Right ventricle myocardium inferior (tissue), 1 donor: ENCODE measurements at regions not wholly inside any gene's neighbourhood (a gene's known extent, or its start where the extent isn't known, plus 50 kb on each side); places are given as distances from the start of the nearest gene placed in this dataset.

ENCODE experiments used
- ATAC-seq: fragments of 200-7000 bp; cut with Tn5 transposase; one replicate; pipeline ENCODE4 v1.9.1; 2020; ENCODE audit warnings: mild to moderate bottlenecking, moderate library complexity
- DNase-seq: peaks from one replicate; pipeline ENCODE4 v3.0.0; 2021; ENCODE audit errors: missing footprints
- intact Hi-C: fragments of 100-400 bp; cut with DNase I; formaldehyde crosslinking; loops from one replicate; pipeline ENCODE4 v1.11.0; 2022
- donor health status: DM: no; HTN: yes; CAD: no; lungs with severe emphysema.

DNA sequence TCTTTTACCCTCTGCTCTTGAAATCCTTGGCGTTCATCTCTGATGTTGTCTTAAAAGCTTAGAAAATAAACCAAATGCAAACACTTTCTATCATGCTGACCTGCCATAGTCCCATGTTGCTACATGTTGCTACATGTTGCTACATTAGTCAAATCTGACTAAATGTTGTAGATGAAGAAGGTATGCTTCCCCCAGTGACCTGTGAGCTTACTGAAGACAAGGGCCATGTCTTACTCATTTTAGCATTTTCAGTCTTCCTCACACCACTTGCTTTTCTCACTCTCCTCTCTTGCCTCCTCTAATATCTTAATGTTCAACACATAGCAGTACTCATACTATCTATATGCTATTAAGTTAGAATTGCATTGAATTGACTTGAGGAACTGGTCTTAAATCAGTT is 346.4 kb upstream of the MTNR1B start:
- DNase-seq (no peak), ATAC-seq (no peak)
- intact Hi-C loops = no loop called here

DNA sequence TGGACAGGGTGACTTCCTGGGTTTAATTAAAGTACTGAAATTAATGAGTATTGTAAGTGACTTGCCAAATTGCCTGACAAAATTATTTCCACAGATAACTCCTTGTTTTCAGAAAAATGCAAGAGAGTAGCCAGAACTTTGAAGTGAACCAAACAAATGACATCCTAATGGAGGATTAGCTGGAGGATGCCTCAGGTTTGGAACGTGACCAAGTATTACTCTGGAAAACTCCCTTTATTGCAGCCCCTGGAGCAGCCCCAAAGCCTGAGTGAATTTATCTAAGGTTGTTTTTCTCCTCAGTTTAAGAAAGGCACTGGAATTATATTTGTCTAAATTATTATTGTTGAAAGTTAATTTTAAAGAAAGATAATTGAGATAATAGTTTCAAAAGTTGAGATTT is 343.6 kb upstream of the MTNR1B start:
- no peak for DNase-seq
- intact Hi-C loops = no loop called here
- no peak for ATAC-seq

DNA sequence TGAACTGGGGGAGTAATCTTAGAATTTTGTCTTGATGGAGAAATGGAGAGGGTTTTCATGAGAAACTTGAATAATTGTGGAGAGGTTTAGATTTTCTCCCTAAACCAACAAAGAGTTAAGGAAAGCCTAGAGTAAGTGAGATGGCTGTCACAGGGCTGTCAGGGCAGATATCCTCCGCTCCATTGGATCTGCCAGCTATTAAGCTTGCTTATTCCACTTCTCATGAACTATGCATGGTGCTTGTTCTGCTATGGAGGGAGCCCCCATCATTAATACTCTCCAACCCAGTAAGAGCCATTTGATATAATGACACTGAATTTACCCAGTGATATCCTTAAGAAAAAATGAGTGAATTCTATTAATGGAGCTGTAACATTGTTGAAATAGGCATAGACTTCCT is 342.8 kb upstream of the MTNR1B start:
- intact Hi-C loops = no loop called here
- DNase-seq (no peak), ATAC-seq (no peak)

DNA sequence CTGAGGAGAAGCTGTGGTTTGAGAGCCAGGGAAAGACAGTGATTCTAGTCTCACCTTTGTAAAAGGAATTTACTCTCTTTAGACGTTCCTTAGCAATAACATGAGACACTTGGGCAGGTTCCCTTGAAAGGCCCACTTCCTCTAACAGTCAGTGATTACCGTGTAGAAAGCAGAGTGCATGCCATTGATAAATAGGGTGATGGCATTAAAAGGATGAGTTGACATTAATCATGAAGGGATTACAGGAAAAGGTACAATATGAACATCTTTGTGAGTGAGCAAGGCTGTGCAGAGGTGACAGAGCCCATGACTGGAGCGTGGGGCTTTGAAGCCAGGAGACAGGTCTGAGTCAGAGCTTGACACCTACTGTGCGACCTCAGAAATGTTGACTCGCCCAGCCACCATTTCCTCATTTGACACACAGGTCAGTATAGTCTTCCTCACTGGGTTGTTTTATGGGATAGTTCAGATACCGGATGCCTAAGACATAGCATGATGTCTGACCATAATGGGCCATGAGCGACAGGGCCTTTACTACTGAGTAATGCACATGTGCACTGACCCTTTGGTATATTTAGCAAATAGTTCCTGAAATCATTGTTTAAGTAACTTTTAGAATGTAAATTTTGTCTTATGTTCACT is 341.7 kb upstream of the MTNR1B start:
- intact Hi-C loops = no loop called here
- DNase-seq (no peak), ATAC-seq (no peak)

DNA sequence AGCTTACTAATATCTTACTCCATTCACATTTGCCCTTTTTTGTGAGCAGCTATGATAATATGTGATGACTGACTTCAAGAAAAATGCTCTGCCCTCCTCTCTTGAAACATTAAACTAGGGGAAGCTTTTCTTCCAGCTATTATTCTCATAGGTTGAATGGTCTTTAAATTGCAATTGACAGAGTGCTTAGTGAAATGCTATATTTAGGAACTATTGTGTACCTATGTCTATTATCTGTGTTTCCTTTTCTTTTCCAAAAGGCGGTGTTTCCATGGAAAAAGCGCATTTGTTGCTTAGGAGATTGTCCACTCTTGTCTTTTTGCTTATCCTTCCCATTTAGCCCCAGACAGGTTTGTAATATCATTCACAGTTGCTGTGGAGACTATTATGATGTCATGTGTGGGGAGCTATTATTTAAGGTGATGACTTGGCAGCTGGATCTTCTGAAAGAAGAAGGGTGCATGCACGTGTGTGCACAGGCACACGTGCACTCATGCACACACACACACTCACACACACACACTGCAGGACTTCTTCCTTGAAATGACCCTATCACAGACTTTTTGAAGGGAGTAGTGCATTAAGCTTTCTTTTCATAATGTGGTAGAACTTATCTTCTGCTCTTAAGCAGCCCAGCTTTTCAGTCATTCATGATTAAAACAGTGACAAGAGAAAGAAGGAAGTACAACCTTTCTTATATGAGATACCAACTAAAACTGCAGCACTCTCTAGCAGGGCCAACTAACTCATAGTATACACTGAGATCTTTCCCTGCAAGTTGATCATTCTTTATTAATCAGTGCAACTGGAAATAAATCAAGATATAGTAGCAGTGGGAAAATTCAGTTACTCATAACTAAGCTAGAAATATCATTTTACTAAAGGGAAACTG is 340.8 kb upstream of the MTNR1B start:
- intact Hi-C loops = no loop called here
- DNase-seq = no peak
- ATAC-seq = no peak

DNA sequence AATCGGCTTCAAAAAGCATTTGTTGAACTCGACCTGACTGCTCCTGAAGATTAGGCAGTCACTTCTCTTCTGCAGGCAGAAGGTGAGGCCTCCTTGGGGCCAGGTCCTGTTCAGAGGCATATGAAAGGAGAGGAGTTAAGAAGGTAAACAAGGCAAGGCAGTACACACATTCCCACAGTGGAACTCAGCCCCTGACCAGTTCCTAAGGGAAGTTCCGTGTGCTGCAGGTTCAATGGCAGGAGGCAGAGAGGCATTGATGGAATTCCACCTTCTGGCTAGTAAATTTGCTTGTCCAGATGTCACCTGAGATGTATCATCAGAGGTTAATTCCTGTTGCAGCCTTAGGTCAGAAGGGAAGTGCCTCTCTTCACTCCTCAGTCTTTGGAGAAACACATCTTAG is 337.0 kb upstream of the MTNR1B start:
- intact Hi-C loops = no loop called here
- ATAC-seq (no peak), DNase-seq (peak; percentile 35)

DNA sequence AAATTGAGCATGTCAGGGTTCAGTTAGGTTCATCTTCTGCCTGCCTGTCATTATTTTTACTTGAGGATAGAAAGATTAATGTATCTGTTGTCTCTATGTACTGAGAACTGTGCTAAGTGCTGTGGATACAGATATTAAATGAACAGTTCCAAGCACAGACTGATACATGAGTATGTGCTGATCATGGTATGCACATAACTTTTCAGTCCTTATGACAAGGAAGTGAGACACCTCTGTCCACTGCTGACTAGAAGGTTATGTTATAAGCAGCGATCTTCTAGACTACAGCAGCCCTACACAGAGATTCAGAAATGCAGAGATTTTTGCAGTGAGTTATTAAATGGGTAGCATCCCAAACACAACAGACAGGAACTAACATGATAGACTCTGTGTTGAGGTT is 335.6 kb upstream of the MTNR1B start:
- ATAC-seq = no peak
- no peak for DNase-seq
- intact Hi-C loops = no loop called here

DNA sequence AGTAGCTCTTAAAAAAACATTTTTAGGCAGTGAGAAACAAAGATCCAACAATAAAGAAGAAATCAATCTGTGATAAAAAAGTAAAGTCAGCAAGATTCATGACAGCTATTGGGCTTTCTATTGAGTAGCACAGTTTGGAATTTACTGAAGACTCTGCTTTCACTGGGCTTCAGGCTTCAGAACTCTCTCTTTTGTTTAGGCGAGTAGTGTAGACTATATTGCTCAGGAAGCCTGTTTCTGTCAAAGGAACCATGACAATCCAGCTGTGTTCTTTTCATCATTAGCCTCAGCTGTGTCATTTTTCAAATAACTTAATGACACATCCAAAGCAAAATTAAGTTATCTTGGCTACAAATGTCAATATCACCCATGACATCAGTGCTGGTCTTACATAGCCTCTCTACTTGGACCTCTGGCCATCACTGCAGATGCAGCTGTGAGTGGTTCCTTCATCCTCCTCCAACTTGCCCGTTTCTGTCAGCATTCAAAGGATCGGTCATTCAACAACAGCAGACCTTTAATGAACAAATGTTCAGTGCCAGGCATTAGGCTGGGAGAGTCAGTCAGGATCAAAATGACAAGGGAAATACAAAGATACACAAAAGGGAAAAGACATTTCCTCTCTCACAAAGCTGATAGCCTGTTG is 332.8 kb upstream of the MTNR1B start:
- no peak for DNase-seq
- intact Hi-C loops = no loop called here
- no peak for ATAC-seq

DNA sequence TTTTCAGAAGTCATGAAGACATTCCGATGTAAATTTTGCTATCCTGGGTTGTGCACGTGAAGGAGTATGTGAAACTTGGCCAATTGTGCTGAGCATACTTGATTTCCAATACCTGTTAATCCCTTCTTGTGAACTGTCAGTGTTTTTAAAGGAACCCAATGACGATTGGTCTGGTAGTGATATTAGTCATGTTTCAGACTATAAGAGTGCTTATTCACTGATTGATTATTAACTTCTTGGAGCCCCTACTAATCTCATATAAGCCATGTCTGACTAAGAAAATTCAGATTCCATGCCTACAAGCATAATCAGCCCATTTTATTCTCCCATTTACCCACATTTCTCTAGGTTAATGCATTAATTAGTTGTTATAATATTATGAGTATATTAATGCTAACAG is 330.8 kb upstream of the MTNR1B start:
- DNase-seq (no peak), ATAC-seq (no peak)
- intact Hi-C loops = no loop called here

DNA sequence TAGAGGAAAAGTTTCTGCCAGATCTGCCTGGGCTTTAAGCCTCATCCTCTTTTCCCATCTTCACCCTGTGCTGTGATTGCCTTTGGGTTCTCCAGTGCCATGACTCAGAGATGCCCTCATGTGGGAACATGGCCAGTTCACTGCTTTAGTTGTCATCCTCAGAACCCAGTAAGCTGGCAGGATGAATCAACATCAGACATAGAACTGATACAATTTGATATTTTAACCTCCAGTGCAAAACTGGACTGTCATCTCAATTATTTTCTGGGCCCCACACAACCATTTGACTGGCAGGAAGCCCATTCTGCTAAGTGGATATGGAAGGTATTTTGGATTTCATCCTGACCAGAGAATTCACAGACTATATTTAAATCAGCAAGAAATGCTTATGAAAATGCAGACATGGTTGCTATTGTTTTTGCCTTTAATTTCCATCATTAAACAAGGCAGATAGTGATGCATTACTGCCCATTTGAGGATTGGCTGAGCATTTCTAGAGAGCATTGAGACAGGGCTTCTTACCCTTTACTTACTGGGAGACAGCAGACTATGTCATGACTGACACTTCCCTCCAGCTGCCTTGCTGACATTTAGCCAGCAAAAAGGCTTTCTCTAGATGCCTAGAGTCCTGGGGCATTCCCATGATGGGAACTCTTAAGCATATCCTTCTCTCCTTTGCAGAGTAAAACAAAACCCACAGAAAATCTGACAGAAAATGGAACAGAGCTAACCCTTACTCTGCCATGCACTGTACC is 327.1 kb upstream of the MTNR1B start:
- ATAC-seq (peak; percentile 42), DNase-seq (no peak)
- intact Hi-C loops = no loop called here

DNA sequence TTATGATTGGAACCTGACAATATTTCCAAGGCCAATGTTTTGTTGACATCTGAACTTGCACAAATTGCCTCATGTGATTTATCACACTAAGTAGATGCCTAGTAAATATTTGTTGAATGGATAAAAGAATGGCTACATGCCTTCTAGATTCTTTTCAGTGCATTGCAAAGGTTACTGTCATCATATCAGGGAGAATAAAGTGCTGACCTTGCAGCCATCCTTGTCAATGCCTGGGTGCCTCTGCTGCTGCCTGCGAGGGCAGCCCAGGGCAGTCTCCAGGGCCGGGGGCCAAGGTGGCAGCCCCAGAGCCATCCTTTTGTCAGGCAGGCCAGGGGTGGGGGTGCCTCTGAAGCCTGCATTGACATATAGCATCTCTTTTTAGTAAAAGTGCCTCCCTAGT is 325.6 kb upstream of the MTNR1B start:
- DNase-seq (no peak), ATAC-seq (no peak)
- intact Hi-C loops = no loop called here

DNA sequence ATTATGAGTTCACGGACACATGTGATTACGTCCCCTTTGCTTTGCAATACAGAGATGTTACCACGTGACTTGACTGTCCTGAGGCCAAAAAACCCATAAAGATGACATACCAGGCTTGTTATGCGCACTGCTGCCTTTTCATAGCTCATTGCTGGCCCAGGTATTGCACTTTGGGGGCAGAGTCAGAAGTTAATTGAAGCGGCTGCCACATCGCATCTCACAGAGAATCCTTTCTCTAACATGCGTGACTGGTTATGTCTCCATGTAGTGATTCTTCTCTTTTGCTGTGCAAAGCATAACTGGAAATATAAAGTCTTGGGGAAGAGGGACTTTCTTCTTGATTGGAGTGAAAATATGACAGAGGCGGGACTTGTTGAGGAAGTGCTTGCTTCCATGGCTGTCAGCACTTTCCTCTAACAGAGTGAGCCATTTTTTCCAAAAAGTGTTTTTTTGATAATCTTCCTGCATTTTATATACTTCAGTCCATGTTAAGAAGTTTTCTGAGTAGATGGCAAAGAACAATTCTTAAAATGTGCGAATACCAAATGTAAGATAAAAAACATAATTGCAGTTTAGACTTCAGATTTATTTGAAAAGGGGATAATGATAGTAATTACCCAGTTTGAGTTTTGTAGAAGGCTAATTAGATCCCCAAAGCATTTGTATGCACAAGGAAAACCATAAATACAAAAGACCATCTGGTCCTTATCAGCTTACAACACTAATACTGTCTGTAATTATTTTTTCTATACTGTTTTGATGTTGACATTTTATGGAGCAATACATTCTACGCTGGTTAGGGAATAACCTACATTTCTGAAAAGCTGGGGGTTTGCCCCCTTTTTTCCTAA is 324.6 kb upstream of the MTNR1B start:
- intact Hi-C loops = no loop called here
- no peak for ATAC-seq

DNA sequence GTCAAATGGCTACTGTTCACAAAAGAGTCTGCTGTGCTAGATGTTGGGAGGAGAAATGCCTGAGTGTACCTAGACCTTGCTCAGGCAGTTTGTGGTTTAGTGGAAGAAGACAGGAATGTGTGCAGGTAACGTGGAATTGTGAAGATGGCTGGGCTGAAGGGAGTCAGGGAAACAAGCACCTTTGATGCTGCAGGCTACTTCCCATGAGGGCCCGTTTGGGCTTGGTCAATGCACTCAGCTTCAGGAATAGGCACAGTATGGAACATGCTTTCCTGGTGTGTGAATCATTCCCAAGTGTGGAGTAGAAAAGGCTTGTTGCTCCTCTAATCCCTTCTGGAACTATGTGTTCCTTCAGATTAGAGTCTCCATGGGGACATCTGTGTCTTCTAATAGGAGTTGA is 318.3 kb upstream of the MTNR1B start:
- intact Hi-C loops = no loop called here
- no peak for DNase-seq
- ATAC-seq = no peak

More for the DNA sequence above, 324.6 kb upstream of the MTNR1B start:
- no peak for DNase-seq

DNA sequence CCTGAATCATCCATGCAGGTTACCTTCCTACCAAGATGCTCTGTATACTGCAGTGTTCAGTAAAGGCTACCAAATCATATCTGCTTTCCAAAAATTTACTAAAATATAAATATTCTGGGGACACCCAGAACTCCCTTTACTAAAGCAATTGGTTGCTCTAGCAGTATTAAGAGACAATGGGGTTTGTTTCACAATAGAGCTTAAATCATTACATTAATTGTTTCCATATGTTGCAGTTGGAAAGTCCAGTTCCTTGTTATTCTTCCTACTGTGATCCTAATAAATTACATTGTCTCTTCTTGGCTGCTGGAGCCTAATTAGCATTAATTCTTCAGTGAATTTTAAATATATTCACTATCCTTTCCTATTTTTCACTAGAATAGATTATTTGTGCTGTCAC is 316.0 kb upstream of the MTNR1B start:
- DNase-seq = no peak
- intact Hi-C loops = no loop called here
- ATAC-seq = no peak

DNA sequence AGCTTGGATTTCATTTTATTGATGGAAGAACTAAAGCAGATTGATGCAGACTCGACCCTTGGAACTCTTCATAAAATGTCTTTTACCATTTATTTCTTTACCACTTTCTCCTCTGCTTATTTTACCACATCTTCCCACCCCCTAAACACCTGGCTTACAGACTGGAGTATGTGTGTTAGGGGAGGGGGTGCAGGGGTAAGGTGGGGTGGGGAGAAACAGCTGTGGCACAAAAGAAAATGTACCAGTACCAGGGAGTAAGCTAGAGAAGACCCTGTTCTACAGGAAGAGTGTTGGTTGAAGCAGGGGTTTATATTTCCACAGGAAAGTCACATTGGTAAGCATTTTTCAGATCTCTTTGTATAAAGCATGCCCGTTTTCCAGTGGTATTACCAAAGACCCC is 312.7 kb upstream of the MTNR1B start:
- DNase-seq (no peak), ATAC-seq (no peak)
- intact Hi-C loops = no loop called here

DNA sequence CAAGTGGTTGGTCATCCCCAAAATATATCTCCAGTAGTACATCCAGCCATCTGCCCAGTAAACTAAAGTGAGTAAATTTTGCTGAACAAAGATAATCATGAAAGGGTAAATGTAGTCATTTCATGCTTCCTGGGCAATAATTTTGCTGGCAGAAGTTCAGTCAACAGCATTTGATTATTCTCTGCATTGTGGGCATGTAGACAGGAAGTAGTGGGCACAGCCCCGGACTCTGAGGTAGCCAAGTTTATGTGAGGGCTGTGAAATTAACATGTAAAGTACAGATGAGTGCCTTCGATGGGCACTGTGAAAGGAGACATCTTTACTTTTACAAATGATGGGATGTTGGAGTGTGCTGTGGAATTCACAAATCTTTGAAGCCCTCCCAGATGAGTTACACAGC is 312.2 kb upstream of the MTNR1B start:
- no peak for ATAC-seq
- intact Hi-C loops = no loop called here
- DNase-seq = no peak

DNA sequence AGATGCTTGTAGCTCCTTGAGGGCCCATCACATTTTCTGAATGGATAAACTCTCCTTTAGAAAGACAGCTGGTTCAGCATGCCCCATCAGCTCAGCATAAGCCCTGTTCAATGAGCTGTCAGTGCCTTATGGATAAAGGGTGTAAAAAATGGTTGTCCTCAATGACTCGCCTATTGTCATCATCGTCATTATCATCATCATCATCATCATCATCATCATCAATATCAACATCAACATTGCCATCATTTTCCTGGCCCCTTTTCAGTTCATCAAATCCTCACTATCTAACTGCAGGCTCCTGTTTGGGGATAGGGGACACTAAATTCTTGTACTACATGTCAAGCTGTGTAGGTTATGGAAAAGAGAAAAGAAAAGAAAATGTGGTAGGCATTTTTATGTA is 310.7 kb upstream of the MTNR1B start:
- intact Hi-C loops = no loop called here
- no peak for ATAC-seq
- DNase-seq = no peak

DNA sequence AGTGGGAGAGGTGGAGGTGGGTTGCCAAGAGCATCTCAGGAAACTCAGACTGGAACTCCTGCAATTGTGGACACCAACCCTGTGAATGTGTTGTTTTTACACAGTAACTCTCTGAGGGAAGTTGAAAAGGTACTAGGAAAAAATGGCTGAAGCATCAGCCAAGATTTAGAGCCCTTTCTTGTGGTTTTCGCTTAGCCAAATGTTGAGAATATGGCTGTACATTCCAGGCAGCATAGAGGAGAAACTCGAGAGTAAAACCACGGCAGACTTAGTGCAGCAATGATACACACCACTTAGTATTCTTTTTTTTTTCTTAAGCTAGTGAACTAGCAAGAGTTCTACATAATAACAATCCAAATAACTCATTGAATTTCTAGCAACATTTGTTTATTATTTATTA is 309.7 kb upstream of the MTNR1B start:
- intact Hi-C loops = no loop called here
- DNase-seq = no peak
- no peak for ATAC-seq
